HepG2 (cell line): ENCODE measurements at regions not wholly inside any gene's neighbourhood (a gene's known extent, or its start where the extent isn't known, plus 50 kb on each side); places are given as distances from the start of the nearest gene placed in this dataset.
A peak's percentile ranks its signal among the peaks of the same experiment; 100 is the strongest.

ENCODE experiments used
- BORCS8-MEF2B ChIP-seq: sonication (generic); formaldehyde crosslinking; IDR thresholded peaks from 2 replicates; pipeline ENCODE4 v1.8.0; 2022; ENCODE audit warnings: mild to moderate bottlenecking, missing genetic modification reagents
- HDAC2 ChIP-seq: sonication (generic); formaldehyde crosslinking; IDR thresholded peaks from 2 replicates; pipeline ENCODE4 v1.4.0; 2020; ENCODE audit warnings: missing genetic modification reagents
- PRMT3 ChIP-seq: sonication (generic); formaldehyde crosslinking; IDR thresholded peaks from 2 replicates; pipeline ENCODE4 v1.8.1; 2022; ENCODE audit warnings: low read depth, mild to moderate bottlenecking, moderate library complexity, missing genetic modification reagents, borderline replicate concordance
- SOX13 ChIP-seq, 3 experiments: fragments of 450-650 bp in 1 of 3; sonication (generic) in 1 of 3; formaldehyde crosslinking in 1 of 3; IDR thresholded peaks in 2 of 3; conservative IDR thresholded peaks in 1 of 3; 2 replicates each; pipeline versions ENCODE4 v1.5.0 to v1.6.1; 2016 to 2020; ENCODE audit warnings: antibody characterized with exemption in 1 of 3, mild to moderate bottlenecking in 1 of 3, missing compliant biosample characterization in 1 of 3, missing genetic modification reagents in 1 of 3, moderate library complexity in 1 of 3
- ZBTB10 ChIP-seq: sonication (generic); formaldehyde crosslinking; IDR thresholded peaks from 2 replicates; pipeline ENCODE4 v1.4.0; 2020; ENCODE audit warnings: missing genetic modification reagents, borderline replicate concordance
- ZIK1 ChIP-seq: sonication (generic); formaldehyde crosslinking; IDR thresholded peaks from 2 replicates; pipeline ENCODE4 v1.5.0; 2020; ENCODE audit warnings: mild to moderate bottlenecking, low read depth, missing genetic modification reagents, borderline replicate concordance
- ZNF24 ChIP-seq: fragments of 450-650 bp; IDR thresholded peaks from 2 replicates; pipeline ENCODE4 v1.6.1; 2017; ENCODE audit warnings: antibody characterized with exemption, mild to moderate bottlenecking
- ZNF580 ChIP-seq: IDR thresholded peaks from 2 replicates; pipeline ENCODE4 v1.6.1; 2016; ENCODE audit warnings: low read depth, borderline replicate concordance
- TF ChIP-seq, protein P1 (sequence below): sonication (generic); formaldehyde crosslinking; IDR thresholded peaks from 2 replicates; pipeline ENCODE4 v1.4.0; 2020; ENCODE audit warnings: missing genetic modification reagents, borderline replicate concordance
- TF ChIP-seq, protein P2 (sequence below): sonication (generic); formaldehyde crosslinking; IDR thresholded peaks from 2 replicates; pipeline ENCODE4 v1.4.0; 2020; ENCODE audit warnings: missing genetic modification reagents, borderline replicate concordance

- TF ChIP-seq HDAC2 (CRISPR knock-in tag): 0 out of 2 replicates have a peak, but pooled peaks have one; percentile 30
- peak; percentile 62 for TF ChIP-seq BORCS8-MEF2B (CRISPR knock-in tag)
- peak; percentile 87; the same call in 1 of the 2 replicates for TF ChIP-seq ZBTB10 (CRISPR knock-in tag)
- TF ChIP-seq, protein P1, sequence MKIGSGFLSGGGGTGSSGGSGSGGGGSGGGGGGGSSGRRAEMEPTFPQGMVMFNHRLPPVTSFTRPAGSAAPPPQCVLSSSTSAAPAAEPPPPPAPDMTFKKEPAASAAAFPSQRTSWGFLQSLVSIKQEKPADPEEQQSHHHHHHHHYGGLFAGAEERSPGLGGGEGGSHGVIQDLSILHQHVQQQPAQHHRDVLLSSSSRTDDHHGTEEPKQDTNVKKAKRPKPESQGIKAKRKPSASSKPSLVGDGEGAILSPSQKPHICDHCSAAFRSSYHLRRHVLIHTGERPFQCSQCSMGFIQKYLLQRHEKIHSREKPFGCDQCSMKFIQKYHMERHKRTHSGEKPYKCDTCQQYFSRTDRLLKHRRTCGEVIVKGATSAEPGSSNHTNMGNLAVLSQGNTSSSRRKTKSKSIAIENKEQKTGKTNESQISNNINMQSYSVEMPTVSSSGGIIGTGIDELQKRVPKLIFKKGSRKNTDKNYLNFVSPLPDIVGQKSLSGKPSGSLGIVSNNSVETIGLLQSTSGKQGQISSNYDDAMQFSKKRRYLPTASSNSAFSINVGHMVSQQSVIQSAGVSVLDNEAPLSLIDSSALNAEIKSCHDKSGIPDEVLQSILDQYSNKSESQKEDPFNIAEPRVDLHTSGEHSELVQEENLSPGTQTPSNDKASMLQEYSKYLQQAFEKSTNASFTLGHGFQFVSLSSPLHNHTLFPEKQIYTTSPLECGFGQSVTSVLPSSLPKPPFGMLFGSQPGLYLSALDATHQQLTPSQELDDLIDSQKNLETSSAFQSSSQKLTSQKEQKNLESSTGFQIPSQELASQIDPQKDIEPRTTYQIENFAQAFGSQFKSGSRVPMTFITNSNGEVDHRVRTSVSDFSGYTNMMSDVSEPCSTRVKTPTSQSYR: no peak
- no peak for TF ChIP-seq PRMT3
- TF ChIP-seq ZIK1: peak; percentile 64; the same call in 1 of the 2 replicates
- no peak for TF ChIP-seq SOX13 (IDR thresholded peaks at IDR 0.05)
- peak in 1 of 2 experiments; percentile 51; a peak in 1 of 4 replicates for TF ChIP-seq SOX13 (CRISPR knock-in tag; conservative IDR thresholded peaks at IDR 0.05 in 1 of 2, IDR thresholded peaks at IDR 0.05 in 1 of 2)
- TF ChIP-seq, protein P2, sequence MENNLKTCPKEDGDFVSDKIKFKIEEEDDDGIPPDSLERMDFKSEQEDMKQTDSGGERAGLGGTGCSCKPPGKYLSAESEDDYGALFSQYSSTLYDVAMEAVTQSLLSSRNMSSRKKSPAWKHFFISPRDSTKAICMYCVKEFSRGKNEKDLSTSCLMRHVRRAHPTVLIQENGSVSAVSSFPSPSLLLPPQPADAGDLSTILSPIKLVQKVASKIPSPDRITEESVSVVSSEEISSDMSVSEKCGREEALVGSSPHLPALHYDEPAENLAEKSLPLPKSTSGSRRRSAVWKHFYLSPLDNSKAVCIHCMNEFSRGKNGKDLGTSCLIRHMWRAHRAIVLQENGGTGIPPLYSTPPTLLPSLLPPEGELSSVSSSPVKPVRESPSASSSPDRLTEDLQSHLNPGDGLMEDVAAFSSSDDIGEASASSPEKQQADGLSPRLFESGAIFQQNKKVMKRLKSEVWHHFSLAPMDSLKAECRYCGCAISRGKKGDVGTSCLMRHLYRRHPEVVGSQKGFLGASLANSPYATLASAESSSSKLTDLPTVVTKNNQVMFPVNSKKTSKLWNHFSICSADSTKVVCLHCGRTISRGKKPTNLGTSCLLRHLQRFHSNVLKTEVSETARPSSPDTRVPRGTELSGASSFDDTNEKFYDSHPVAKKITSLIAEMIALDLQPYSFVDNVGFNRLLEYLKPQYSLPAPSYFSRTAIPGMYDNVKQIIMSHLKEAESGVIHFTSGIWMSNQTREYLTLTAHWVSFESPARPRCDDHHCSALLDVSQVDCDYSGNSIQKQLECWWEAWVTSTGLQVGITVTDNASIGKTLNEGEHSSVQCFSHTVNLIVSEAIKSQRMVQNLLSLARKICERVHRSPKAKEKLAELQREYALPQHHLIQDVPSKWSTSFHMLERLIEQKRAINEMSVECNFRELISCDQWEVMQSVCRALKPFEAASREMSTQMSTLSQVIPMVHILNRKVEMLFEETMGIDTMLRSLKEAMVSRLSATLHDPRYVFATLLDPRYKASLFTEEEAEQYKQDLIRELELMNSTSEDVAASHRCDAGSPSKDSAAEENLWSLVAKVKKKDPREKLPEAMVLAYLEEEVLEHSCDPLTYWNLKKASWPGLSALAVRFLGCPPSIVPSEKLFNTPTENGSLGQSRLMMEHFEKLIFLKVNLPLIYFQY (CRISPR knock-in tag): no peak
- TF ChIP-seq ZNF24: no peak
- no peak for TF ChIP-seq ZNF580 (CRISPR knock-in tag)
Measured at GRCh38 chr2:43000242-43001054, 208.1 kb upstream of the HAAO start (continued).
